DOHH2 (cell line): ENCODE measurements at regions not wholly inside any gene's neighbourhood (a gene's known extent, or its start where the extent isn't known, plus 50 kb on each side); places are given as distances from the start of the nearest gene placed in this dataset.

Experiments
- CTCF ChIP-seq: fragments of 200-600 bp; sonication (generic); IDR thresholded peaks from one replicate; pipeline ENCODE4 v1.5.1; 2014; ENCODE audit warnings: antibody characterized with exemption, mild to moderate bottlenecking, low read depth, low read length; ENCODE audit not compliant: poor library complexity, severe bottlenecking
- EZH2phosphoT487 ChIP-seq: fragments of 200-600 bp; sonication (generic); IDR thresholded peaks from 2 replicates; pipeline ENCODE4 v1.6.1; 2017; ENCODE audit warnings: borderline replicate concordance, mild to moderate bottlenecking, antibody characterized with exemption, low read length, moderate library complexity, mixed read lengths

DNA sequence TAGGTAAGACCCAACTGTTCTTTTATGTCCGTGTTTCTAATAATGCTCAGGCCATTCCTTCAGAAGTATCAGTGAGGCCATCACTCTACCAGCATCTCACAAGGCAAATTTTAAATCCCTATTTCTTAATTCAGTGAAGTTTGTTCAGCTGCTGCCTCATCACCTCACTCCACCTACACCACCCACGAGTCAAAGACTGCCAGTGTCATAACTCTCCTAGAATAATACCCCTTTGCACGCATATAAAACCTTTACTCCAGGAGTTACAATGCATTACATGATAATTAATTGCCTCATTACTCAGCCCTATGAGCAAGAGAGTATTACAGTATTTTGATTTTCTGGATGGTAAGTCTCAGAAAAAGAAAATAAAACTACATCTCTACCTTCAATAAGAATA, 793.6 kb downstream of the TFAP2A start:
- TF ChIP-seq CTCF: no peak
- no peak for TF ChIP-seq EZH2phosphoT487
